MCF 10A (cell line): ENCODE measurements at regions not wholly inside any gene's neighbourhood (a gene's known extent, or its start where the extent isn't known, plus 50 kb on each side); places are given as distances from the start of the nearest gene placed in this dataset.

ENCODE experiments used
- BruUV-seq: library from RNA; stranded (reverse); fragments of 400-500 nt; replicated peaks from 2 replicates; lab custom pipeline; 2021; lab: Mats Ljungman, UMichigan
- CTCF ChIA-PET: fragments of 300-600 bp; sonication (Branson Sonifier 250); formaldehyde crosslinking; extraction: SDS; loops from one replicate; lab custom pipeline; 2021; ENCODE audit warnings: antibody characterized with exemption, inconsistent platforms; lab: Yijun Ruan, JAX
- POLR2A ChIA-PET: fragments of 300-600, 350-650 bp; sonication (Branson Sonifier 250); formaldehyde crosslinking; extraction: SDS; loops from one replicate; lab custom pipeline; 2020; ENCODE audit warnings: antibody characterized with exemption, inconsistent platforms; lab: Yijun Ruan, JAX
- DNase-seq: peaks from one replicate; pipeline ENCODE4 v3.0.0-alpha.2; 2018; ENCODE audit not compliant: unreplicated experiment
- H3K27ac Mint-ChIP-seq: one replicate; pipeline ENCODE4 v1.8.0; 2022; ENCODE audit warnings: mild to moderate bottlenecking, low read depth, mixed read lengths; ENCODE audit not compliant: unreplicated experiment
- H3K27me3 Mint-ChIP-seq: one replicate; pipeline ENCODE4 v1.8.0; 2022; ENCODE audit warnings: mixed read lengths; ENCODE audit not compliant: insufficient read depth, unreplicated experiment
- H3K36me3 Mint-ChIP-seq: one replicate; pipeline ENCODE4 v1.8.0; 2022; ENCODE audit warnings: mild to moderate bottlenecking, moderate library complexity, mixed read lengths; ENCODE audit not compliant: insufficient read depth, unreplicated experiment
- H3K4me1 Mint-ChIP-seq: one replicate; pipeline ENCODE4 v1.8.0; 2022; ENCODE audit warnings: mixed read lengths; ENCODE audit not compliant: insufficient read depth, unreplicated experiment
- H3K4me3 Mint-ChIP-seq: one replicate; pipeline ENCODE4 v1.8.0; 2022; ENCODE audit warnings: mild to moderate bottlenecking, moderate library complexity, mixed read lengths; ENCODE audit not compliant: unreplicated experiment
- H3K9me3 Mint-ChIP-seq: one replicate; pipeline ENCODE4 v1.8.0; 2022; ENCODE audit warnings: mixed read lengths; ENCODE audit not compliant: unreplicated experiment
- CTCF ChIP-seq: fragments of 200-600 bp; IDR thresholded peaks from one replicate; pipeline ENCODE4 v1.8.0; 2022; ENCODE audit warnings: antibody characterized with exemption, mild to moderate bottlenecking; ENCODE audit not compliant: unreplicated experiment
- intact Hi-C: fragments of 100-400 bp; cut with micrococcal nuclease; formaldehyde crosslinking; loops from 2 replicates; pipeline ENCODE4 v1.14.1; 2022

GRCh38 chr3:127441764-127442163 lies 148.8 kb downstream of the TPRA1 start:
- BruUV-seq = no TSS peak
- intact Hi-C loops = no loop called here
- H3K27me3 Mint-ChIP-seq = peaks cover 15% of the 10 kb centered on the region
- no peak overlapping the region for H3K4me3 Mint-ChIP-seq
- no peaks in the 10 kb centered on the region for H3K9me3 Mint-ChIP-seq
- TF ChIP-seq CTCF = no peak
- ChIA-PET CTCF (interaction anchor here (0.5 to 1.3 kb wide), 5 partner anchors 14 to 762 kb away, joined by 3 to 4 read pairs (median 3); no protein-coding TSS in a partner anchor), POLR2A (interaction anchor here (0.6 kb wide), 1 partner anchor 598 kb away, joined by 3 read pairs; no protein-coding TSS in a partner anchor)
- DNase-seq = no peak
- no peaks in the 10 kb centered on the region for H3K36me3 Mint-ChIP-seq
- no peaks in the 10 kb centered on the region for H3K4me1 Mint-ChIP-seq
- no peak overlapping the region for H3K27ac Mint-ChIP-seq

DNA sequence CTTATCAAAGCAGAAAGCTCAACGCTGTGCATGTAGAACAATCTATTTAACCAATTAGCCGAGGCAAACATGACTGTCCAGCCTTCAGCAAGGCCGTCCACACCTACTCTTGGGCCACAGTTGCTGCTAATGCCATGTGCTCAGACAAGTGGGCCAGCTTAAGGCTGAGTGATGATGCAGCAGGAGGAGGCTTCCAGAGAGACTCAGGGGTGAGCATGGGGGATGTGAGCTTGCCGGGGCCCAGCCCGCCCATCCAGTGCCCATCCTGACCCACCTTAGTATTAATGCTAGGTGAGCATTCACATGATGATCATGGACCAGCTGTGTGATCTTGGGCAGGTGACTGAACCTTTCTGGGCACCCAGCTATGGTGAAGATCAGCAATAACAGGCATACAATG lies 150.1 kb downstream of the TPRA1 start:
- ChIA-PET POLR2A (no interaction called here), CTCF (interaction anchor here (1.0 to 1.3 kb wide), 3 partner anchors 8 to 15 kb away, joined by 4 to 5 read pairs (median 4); no protein-coding TSS in a partner anchor)
- H3K36me3 Mint-ChIP-seq = no peaks in the 10 kb centered on the region
- no peak for TF ChIP-seq CTCF
- H3K27ac Mint-ChIP-seq = no peak overlapping the region
- no peak overlapping the region for H3K4me3 Mint-ChIP-seq
- DNase-seq = no peak
- no peaks in the 10 kb centered on the region for H3K4me1 Mint-ChIP-seq
- intact Hi-C loops = no loop called here
- no peaks in the 10 kb centered on the region for H3K9me3 Mint-ChIP-seq
- no TSS peak for BruUV-seq
- peaks cover 23% of the 10 kb centered on the region for H3K27me3 Mint-ChIP-seq

GRCh38 chr3:127439621-127440020 lies 150.9 kb downstream of the TPRA1 start:
- CTCF ChIA-PET = interaction anchor here (0.6 to 1.3 kb wide), 5 partner anchors 8 to 686 kb away, joined by 3 to 5 read pairs (median 4); no protein-coding TSS in a partner anchor
- Mint-ChIP-seq H3K36me3 (no peaks in the 10 kb centered on the region), H3K9me3 (no peaks in the 10 kb centered on the region), H3K4me3 (no peak overlapping the region), H3K27ac (no peak overlapping the region), H3K4me1 (no peaks in the 10 kb centered on the region), H3K27me3 (peaks cover 23% of the 10 kb centered on the region)
- no TSS peak for BruUV-seq
- POLR2A ChIA-PET = no interaction called here
- DNase-seq = no peak
- intact Hi-C loops = no loop called here
- TF ChIP-seq CTCF = no peak

GRCh38 chr3:127438951-127439350 lies 151.1 kb upstream of the PRR20G start:
- Mint-ChIP-seq H3K4me3 (no peak overlapping the region), H3K27ac (no peak overlapping the region), H3K9me3 (no peaks in the 10 kb centered on the region), H3K27me3 (peaks cover 23% of the 10 kb centered on the region), H3K36me3 (no peaks in the 10 kb centered on the region), H3K4me1 (no peaks in the 10 kb centered on the region)
- TF ChIP-seq CTCF = no peak
- ChIA-PET POLR2A (no interaction called here), CTCF (interaction anchor here (0.6 to 0.9 kb wide), 2 partner anchors 9 to 686 kb away, joined by 3 read pairs; no protein-coding TSS in a partner anchor)
- BruUV-seq = no TSS peak
- no peak for DNase-seq
- intact Hi-C loops = no loop called here
